ENCODE measurements at regions not wholly inside any gene's neighbourhood (a gene's known extent, or its start where the extent isn't known, plus 50 kb on each side); places are given as distances from the start of the nearest gene placed in this dataset.

- no peak for TF ChIP-seq CTCF (IDR thresholded peaks at IDR 0.05; ENCODE audit: low read length)
- no peak for TF ChIP-seq EZH2 (IDR thresholded peaks at IDR 0.05; ENCODE audit: borderline replicate concordance, low read length)
These were observed 472.2 kb downstream of the KLF5 start for GRCh38 chr13:73531014-73531413.
